B cell (primary cell): ENCODE measurements at regions not wholly inside any gene's neighbourhood (a gene's known extent, or its start where the extent isn't known, plus 50 kb on each side); places are given as distances from the start of the nearest gene placed in this dataset.

Experiments
- EZH2 ChIP-seq: IDR thresholded peaks from 2 replicates; pipeline ENCODE4 v1.6.1; 2012; ENCODE audit warnings: borderline replicate concordance, low read depth, mild to moderate bottlenecking, moderate library complexity, low read length; ENCODE audit not compliant: insufficient read depth, poor library complexity, severe bottlenecking
- TF ChIP-seq, protein P1 (sequence below): fragments of 200-600 bp; IDR thresholded peaks from one replicate; pipeline ENCODE4 v1.8.0; 2022; ENCODE audit warnings: antibody characterized with exemption, mild to moderate bottlenecking

DNA sequence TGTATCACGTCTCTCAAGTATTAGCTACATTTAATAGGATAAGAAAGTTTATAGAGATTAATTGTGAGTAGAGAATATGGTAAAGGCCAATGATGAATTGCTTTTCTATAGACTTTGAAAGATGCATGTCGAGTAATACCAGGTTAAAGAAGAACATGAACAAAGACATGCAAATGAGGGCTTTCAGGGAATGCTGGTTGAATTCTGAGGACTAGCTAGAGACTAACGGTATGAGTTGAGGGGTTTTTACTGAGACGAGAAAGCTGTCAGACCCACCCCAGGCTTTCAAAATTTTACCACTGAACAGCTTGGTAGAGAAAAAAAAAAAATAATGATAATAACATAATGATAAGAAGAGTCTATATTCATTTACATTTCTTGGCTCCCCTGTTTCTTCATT lies 796.0 kb upstream of the CDH8 start:
- TF ChIP-seq EZH2 = no peak
- TF ChIP-seq, protein P1, sequence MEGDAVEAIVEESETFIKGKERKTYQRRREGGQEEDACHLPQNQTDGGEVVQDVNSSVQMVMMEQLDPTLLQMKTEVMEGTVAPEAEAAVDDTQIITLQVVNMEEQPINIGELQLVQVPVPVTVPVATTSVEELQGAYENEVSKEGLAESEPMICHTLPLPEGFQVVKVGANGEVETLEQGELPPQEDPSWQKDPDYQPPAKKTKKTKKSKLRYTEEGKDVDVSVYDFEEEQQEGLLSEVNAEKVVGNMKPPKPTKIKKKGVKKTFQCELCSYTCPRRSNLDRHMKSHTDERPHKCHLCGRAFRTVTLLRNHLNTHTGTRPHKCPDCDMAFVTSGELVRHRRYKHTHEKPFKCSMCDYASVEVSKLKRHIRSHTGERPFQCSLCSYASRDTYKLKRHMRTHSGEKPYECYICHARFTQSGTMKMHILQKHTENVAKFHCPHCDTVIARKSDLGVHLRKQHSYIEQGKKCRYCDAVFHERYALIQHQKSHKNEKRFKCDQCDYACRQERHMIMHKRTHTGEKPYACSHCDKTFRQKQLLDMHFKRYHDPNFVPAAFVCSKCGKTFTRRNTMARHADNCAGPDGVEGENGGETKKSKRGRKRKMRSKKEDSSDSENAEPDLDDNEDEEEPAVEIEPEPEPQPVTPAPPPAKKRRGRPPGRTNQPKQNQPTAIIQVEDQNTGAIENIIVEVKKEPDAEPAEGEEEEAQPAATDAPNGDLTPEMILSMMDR = no peak
